CD14-positive monocyte (primary cell): ENCODE measurements at regions not wholly inside any gene's neighbourhood (a gene's known extent, or its start where the extent isn't known, plus 50 kb on each side); places are given as distances from the start of the nearest gene placed in this dataset.

Experiments used
- DNase-seq, 3 donors: peaks; one replicate each; pipeline ENCODE4 v3.0.0-alpha.2; 2011 to 2022
- H2AFZ ChIP-seq: 2 replicates; pipeline ENCODE4 v1.6.0; 2012; ENCODE audit warnings: mild to moderate bottlenecking, low read depth, low read length, inconsistent platforms; ENCODE audit not compliant: insufficient read depth, poor library complexity, severe bottlenecking
- H3K27ac ChIP-seq, 2 donors: 1 replicate in 1 of 2; 2 replicates in 1 of 2; pipeline ENCODE4 v1.5.1; 2012 to 2013; ENCODE audit warnings: low read length in 2 of 2, control low read depth in 1 of 2, inconsistent platforms in 1 of 2, low read depth in 1 of 2, mild to moderate bottlenecking in 1 of 2
- H3K27me3 ChIP-seq, 2 donors: one replicate each; pipeline versions ENCODE4 v1.6.0 to v1.6.1; 2011 to 2013; ENCODE audit warnings: low read length in 2 of 2; ENCODE audit not compliant: control insufficient read depth in 2 of 2, insufficient read depth in 2 of 2
- H3K36me3 ChIP-seq, 2 donors: replicated peaks in 1 of 2; 1 replicate in 1 of 2; 2 replicates in 1 of 2; pipeline versions ENCODE4 v1.5.1 to v1.6.1; 2012 to 2013; ENCODE audit warnings: low read length in 2 of 2, control low read depth in 1 of 2, inconsistent platforms in 1 of 2, mild to moderate bottlenecking in 1 of 2; ENCODE audit not compliant: insufficient read depth in 2 of 2, control insufficient read depth in 1 of 2
- H3K4me1 ChIP-seq, 2 donors: 1 replicate in 1 of 2; 2 replicates in 1 of 2; pipeline versions ENCODE4 v1.5.1 to v1.6.1; 2012 to 2013; ENCODE audit warnings: low read length in 2 of 2, control low read depth in 1 of 2, inconsistent platforms in 1 of 2, mild to moderate bottlenecking in 1 of 2, moderate library complexity in 1 of 2; ENCODE audit not compliant: insufficient read depth in 2 of 2, control insufficient read depth in 1 of 2
- H3K4me2 ChIP-seq: replicated peaks from 2 replicates; pipeline ENCODE3; 2012; ENCODE audit warnings: low read length, moderate library complexity, mild to moderate bottlenecking; ENCODE audit not compliant: poor library complexity, severe bottlenecking; ENCODE audit errors: extremely low read depth
- H3K4me3 ChIP-seq, 3 experiments: fragments of 200-600 bp in 1 of 3; sonication (generic) in 1 of 3; replicated peaks in 1 of 3; 1 replicate in 2 of 3; 2 replicates in 1 of 3; pipeline ENCODE4 v1.5.1; 2011 to 2013; ENCODE audit warnings: low read length in 3 of 3, mild to moderate bottlenecking in 3 of 3, control low read depth in 2 of 3, low read depth in 2 of 3, inconsistent platforms in 1 of 3, moderate library complexity in 1 of 3
- H3K79me2 ChIP-seq: 2 replicates; pipeline ENCODE4 v1.6.0; 2012; ENCODE audit warnings: mild to moderate bottlenecking, control low read depth, inconsistent platforms, low read length, moderate library complexity; ENCODE audit not compliant: insufficient read depth
- H3K9ac ChIP-seq: 2 replicates; pipeline ENCODE4 v1.6.0; 2017; ENCODE audit warnings: low read length, mild to moderate bottlenecking; ENCODE audit not compliant: insufficient read depth, poor library complexity, severe bottlenecking
- H3K9me3 ChIP-seq, 2 donors: replicated peaks in 1 of 2; 1 replicate in 1 of 2; 2 replicates in 1 of 2; pipeline versions ENCODE4 v1.5.1 to v1.6.1; 2012 to 2013; ENCODE audit warnings: low read length in 2 of 2, control low read depth in 1 of 2; ENCODE audit not compliant: control insufficient read depth in 1 of 2, insufficient read depth in 1 of 2
- H4K20me1 ChIP-seq: 2 replicates; pipeline ENCODE4 v1.6.0; 2012; ENCODE audit warnings: mild to moderate bottlenecking, low read length, control low read depth, moderate library complexity; ENCODE audit not compliant: insufficient read depth
- H3K27ac Mint-ChIP-seq, 7 donors: one replicate each; pipeline ENCODE4 v1.8.0; 2020; ENCODE audit warnings: mild to moderate bottlenecking in 7 of 7, mixed read lengths in 7 of 7, moderate library complexity in 6 of 7, inconsistent platforms in 2 of 7
- H3K27me3 Mint-ChIP-seq, 3 donors: one replicate each; pipeline ENCODE4 v1.8.0; 2021 to 2022; ENCODE audit warnings: low read depth in 3 of 3, mild to moderate bottlenecking in 3 of 3, mixed read lengths in 3 of 3, moderate library complexity in 3 of 3, inconsistent platforms in 1 of 3
- H3K36me3 Mint-ChIP-seq, 2 donors: one replicate each; pipeline ENCODE4 v1.8.0; 2020; ENCODE audit warnings: mixed read lengths in 2 of 2, inconsistent platforms in 1 of 2, mild to moderate bottlenecking in 1 of 2
- H3K4me1 Mint-ChIP-seq: one replicate; pipeline ENCODE4 v1.8.0; 2020; ENCODE audit warnings: mild to moderate bottlenecking, mixed read lengths
- H3K4me3 Mint-ChIP-seq, 2 donors: one replicate each; pipeline ENCODE4 v1.8.0; 2020; ENCODE audit warnings: mild to moderate bottlenecking in 2 of 2, mixed read lengths in 2 of 2, moderate library complexity in 1 of 2
- H3K9me3 Mint-ChIP-seq, 7 donors: one replicate each; pipeline ENCODE4 v1.8.0; 2020 to 2022; ENCODE audit warnings: mixed read lengths in 7 of 7, mild to moderate bottlenecking in 6 of 7, moderate library complexity in 6 of 7, inconsistent platforms in 2 of 7
- WGBS: methylation state at CpG from one replicate; pipeline ENCODE4 v1.1.5; 2013; ENCODE audit warnings: missing lambda C conversion rate; ENCODE audit not compliant: insufficient coverage; 5-methylcytosine and 5-hydroxymethylcytosine counted together
- intact Hi-C, 2 donors: fragments of 100-400 bp; cut with micrococcal nuclease; formaldehyde crosslinking; loops; one replicate each; pipeline versions ENCODE4 v1.15.0 to v1.15.1; 2023
- TF ChIP-seq, protein P1 (sequence below): fragments of 200-600 bp; IDR thresholded peaks from one replicate; pipeline ENCODE4 v1.8.0; 2022; ENCODE audit warnings: antibody characterized with exemption, mild to moderate bottlenecking

DNA sequence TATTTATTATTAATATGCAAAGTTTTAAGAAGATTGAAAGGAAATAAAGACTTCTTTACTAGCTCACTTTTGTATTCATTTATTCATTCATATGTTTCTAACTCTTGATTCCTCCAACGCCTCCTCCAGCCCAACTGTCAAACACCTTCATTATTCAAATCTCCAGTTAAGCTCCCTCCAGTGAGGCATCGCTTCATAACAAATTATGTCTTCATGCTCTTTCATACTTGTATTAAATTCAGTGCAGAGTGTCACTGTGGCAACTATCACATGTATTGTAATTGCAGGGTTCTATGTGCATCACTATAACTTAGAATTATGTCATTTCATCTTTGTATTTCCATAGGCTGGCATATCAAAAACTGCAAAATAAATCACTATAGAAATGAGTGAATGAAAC is 1394.2 kb upstream of the PCDH7 start:
- Histone ChIP-seq H3K9ac (no peak overlapping the region), H3K9me3 (no peaks in the 10 kb centered on the region), H2AFZ (no peak overlapping the region), H3K27me3 (no peaks in the 10 kb centered on the region), H4K20me1 (no peaks in the 10 kb centered on the region), H3K79me2 (no peaks in the 10 kb centered on the region), H3K27ac (no peak overlapping the region), H3K4me1 (no peaks in the 10 kb centered on the region), H3K36me3 (no peaks in the 10 kb centered on the region), H3K4me3 (no peak overlapping the region), H3K4me2 (no peak overlapping the region)
- no peak for DNase-seq
- Mint-ChIP-seq H3K4me3 (no peak overlapping the region), H3K4me1 (no peaks in the 10 kb centered on the region), H3K27me3 (peaks cover 0 to 1% (median 0%) of the 10 kb centered on the region in 3 donors), H3K27ac (no peak overlapping the region), H3K9me3 (peaks cover 0 to 3% (median 0%) of the 10 kb centered on the region in 7 donors), H3K36me3 (no peaks in the 10 kb centered on the region)
- intact Hi-C loops: no loop called here
- WGBS: 83% methylated on average over 1 of the region's 2 CpGs
- TF ChIP-seq, protein P1, sequence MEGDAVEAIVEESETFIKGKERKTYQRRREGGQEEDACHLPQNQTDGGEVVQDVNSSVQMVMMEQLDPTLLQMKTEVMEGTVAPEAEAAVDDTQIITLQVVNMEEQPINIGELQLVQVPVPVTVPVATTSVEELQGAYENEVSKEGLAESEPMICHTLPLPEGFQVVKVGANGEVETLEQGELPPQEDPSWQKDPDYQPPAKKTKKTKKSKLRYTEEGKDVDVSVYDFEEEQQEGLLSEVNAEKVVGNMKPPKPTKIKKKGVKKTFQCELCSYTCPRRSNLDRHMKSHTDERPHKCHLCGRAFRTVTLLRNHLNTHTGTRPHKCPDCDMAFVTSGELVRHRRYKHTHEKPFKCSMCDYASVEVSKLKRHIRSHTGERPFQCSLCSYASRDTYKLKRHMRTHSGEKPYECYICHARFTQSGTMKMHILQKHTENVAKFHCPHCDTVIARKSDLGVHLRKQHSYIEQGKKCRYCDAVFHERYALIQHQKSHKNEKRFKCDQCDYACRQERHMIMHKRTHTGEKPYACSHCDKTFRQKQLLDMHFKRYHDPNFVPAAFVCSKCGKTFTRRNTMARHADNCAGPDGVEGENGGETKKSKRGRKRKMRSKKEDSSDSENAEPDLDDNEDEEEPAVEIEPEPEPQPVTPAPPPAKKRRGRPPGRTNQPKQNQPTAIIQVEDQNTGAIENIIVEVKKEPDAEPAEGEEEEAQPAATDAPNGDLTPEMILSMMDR: no peak

DNA sequence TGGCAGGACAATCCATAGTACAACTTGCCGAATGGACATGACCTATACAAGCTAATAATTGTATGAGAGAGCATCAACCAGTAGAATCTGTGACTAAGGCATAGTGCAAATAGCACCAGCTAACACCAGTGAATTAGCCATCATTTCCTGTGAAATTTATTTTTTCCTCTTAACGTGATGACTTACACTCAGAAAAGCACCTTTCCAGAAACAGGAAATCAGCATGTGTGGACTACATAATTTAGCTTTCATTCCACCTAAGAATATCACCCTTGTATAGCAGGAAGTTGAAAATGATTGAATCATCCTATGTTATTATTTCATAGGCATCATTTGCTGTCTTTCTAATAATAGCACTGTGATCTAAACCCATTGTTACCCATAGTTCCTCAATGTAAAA is 1393.4 kb upstream of the PCDH7 start:
- no peaks in the 10 kb centered on the region for H3K79me2 ChIP-seq
- no peak overlapping the region for H3K4me3 ChIP-seq
- no peak overlapping the region for H2AFZ ChIP-seq
- intact Hi-C loops: no loop called here
- Mint-ChIP-seq H3K36me3 (no peaks in the 10 kb centered on the region), H3K4me3 (no peak overlapping the region), H3K4me1 (no peaks in the 10 kb centered on the region), H3K27me3 (no peaks in the 10 kb centered on the region), H3K27ac (no peak overlapping the region), H3K9me3 (peaks cover 0 to 2% (median 0%) of the 10 kb centered on the region in 7 donors)
- H3K27ac ChIP-seq: no peak overlapping the region
- no peaks in the 10 kb centered on the region for H3K36me3 ChIP-seq
- H3K9me3 ChIP-seq: no peaks in the 10 kb centered on the region
- H4K20me1 ChIP-seq: no peaks in the 10 kb centered on the region
- WGBS: no CpG with 5 or more reads among the region's 2 CpGs
- H3K27me3 ChIP-seq: no peaks in the 10 kb centered on the region
- TF ChIP-seq, protein P1: no peak
- DNase-seq: no peak
- no peak overlapping the region for H3K4me2 ChIP-seq
- no peak overlapping the region for H3K9ac ChIP-seq
- no peaks in the 10 kb centered on the region for H3K4me1 ChIP-seq
